Trophoblast cell (in vitro differentiated cells and primary cell): ENCODE measurements at regions not wholly inside any gene's neighbourhood (a gene's known extent, or its start where the extent isn't known, plus 50 kb on each side); places are given as distances from the start of the nearest gene placed in this dataset.
"Not testable (repeated sequence)": the region's sequence is repeated elsewhere in the genome, so short reads cannot be mapped to it uniquely, and the experiment has no call there.

Experiments
- DNase-seq, 2 donors: peaks; one replicate each; pipeline ENCODE4 v3.0.0-alpha.2; 2016
- H2AFZ ChIP-seq: 2 replicates; pipeline ENCODE4 v1.6.1; 2013; ENCODE audit warnings: low read length, moderate library complexity, mild to moderate bottlenecking; ENCODE audit not compliant: insufficient read depth, poor library complexity
- H2AK5ac ChIP-seq: 2 replicates; pipeline ENCODE4 v1.6.1; 2013; ENCODE audit warnings: mild to moderate bottlenecking, low read length
- H2BK120ac ChIP-seq: 2 replicates; pipeline ENCODE4 v1.6.1; 2013; ENCODE audit warnings: low read length, mild to moderate bottlenecking, moderate library complexity; ENCODE audit not compliant: insufficient read depth, poor library complexity
- H2BK12ac ChIP-seq: 2 replicates; pipeline ENCODE4 v1.6.1; 2013; ENCODE audit warnings: mild to moderate bottlenecking, low read length, moderate library complexity
- H2BK5ac ChIP-seq: 2 replicates; pipeline ENCODE4 v1.6.1; 2013; ENCODE audit warnings: low read length, low read depth, moderate library complexity, mild to moderate bottlenecking; ENCODE audit not compliant: poor library complexity
- H3K14ac ChIP-seq: 2 replicates; pipeline ENCODE4 v1.6.1; 2013; ENCODE audit warnings: mild to moderate bottlenecking, low read length
- H3K18ac ChIP-seq: 2 replicates; pipeline ENCODE4 v1.6.1; 2013; ENCODE audit warnings: mild to moderate bottlenecking, low read length
- H3K23ac ChIP-seq: 2 replicates; pipeline ENCODE4 v1.6.1; 2013; ENCODE audit warnings: low read length
- H3K27ac ChIP-seq: 2 replicates; pipeline ENCODE4 v1.5.1; 2013; ENCODE audit warnings: low read depth, mild to moderate bottlenecking, inconsistent platforms, low read length, moderate library complexity
- H3K27me3 ChIP-seq: 2 replicates; pipeline ENCODE4 v1.6.1; 2013; ENCODE audit warnings: inconsistent platforms, mild to moderate bottlenecking, low read length, moderate library complexity; ENCODE audit not compliant: insufficient read depth
- H3K36me3 ChIP-seq, 2 experiments: 1 replicate in 1 of 2; 2 replicates in 1 of 2; pipeline ENCODE4 v1.6.1; 2013; ENCODE audit warnings: low read length in 2 of 2, mild to moderate bottlenecking in 2 of 2, moderate library complexity in 1 of 2; ENCODE audit not compliant: insufficient read depth in 2 of 2, control insufficient read depth in 1 of 2
- H3K4ac ChIP-seq: 2 replicates; pipeline ENCODE4 v1.6.1; 2013; ENCODE audit warnings: low read depth, mild to moderate bottlenecking, low read length, moderate library complexity
- H3K4me1 ChIP-seq, 2 experiments: 1 replicate in 1 of 2; 2 replicates in 1 of 2; pipeline ENCODE4 v1.6.1; 2013; ENCODE audit warnings: low read length in 2 of 2, mild to moderate bottlenecking in 2 of 2, moderate library complexity in 1 of 2; ENCODE audit not compliant: insufficient read depth in 2 of 2, control insufficient read depth in 1 of 2
- H3K4me2 ChIP-seq: 2 replicates; pipeline ENCODE4 v1.6.1; 2013; ENCODE audit warnings: inconsistent platforms, mild to moderate bottlenecking, low read length, moderate library complexity
- H3K4me3 ChIP-seq: 2 replicates; pipeline ENCODE4 v1.5.1; 2013; ENCODE audit warnings: mild to moderate bottlenecking, low read depth, low read length, inconsistent platforms
- H3K79me1 ChIP-seq: one replicate; pipeline ENCODE4 v1.6.1; 2013; ENCODE audit warnings: low read length
- H3K79me2 ChIP-seq: 2 replicates; pipeline ENCODE4 v1.6.1; 2013; ENCODE audit warnings: low read length, mild to moderate bottlenecking; ENCODE audit not compliant: control insufficient read depth, insufficient read depth, poor library complexity
- H3K9ac ChIP-seq: 2 replicates; pipeline ENCODE4 v1.6.1; 2013; ENCODE audit warnings: mild to moderate bottlenecking, low read length
- H3K9me3 ChIP-seq: 2 replicates; pipeline ENCODE4 v1.6.1; 2013; ENCODE audit warnings: low read depth, mild to moderate bottlenecking, control low read depth, inconsistent platforms, low read length; ENCODE audit not compliant: insufficient read depth
- H4K12ac ChIP-seq: 2 replicates; pipeline ENCODE4 v1.6.1; 2013; ENCODE audit warnings: low read depth, mild to moderate bottlenecking, low read length, moderate library complexity
- H4K8ac ChIP-seq: 2 replicates; pipeline ENCODE4 v1.6.1; 2013; ENCODE audit warnings: low read depth, mild to moderate bottlenecking, low read length, moderate library complexity
- H4K91ac ChIP-seq: one replicate; pipeline ENCODE4 v1.6.1; 2013; ENCODE audit warnings: low read depth, mild to moderate bottlenecking, low read length, moderate library complexity
- WGBS: extraction: QIAGEN DNeasy Blood & Tissue Kit; methylation state at CpG from one replicate; pipeline ENCODE4 v1.1.7; 2013; ENCODE audit warnings: missing lambda C conversion rate; ENCODE audit not compliant: insufficient read length, insufficient coverage; ENCODE audit errors: extremely low coverage; 5-methylcytosine and 5-hydroxymethylcytosine counted together

DNA sequence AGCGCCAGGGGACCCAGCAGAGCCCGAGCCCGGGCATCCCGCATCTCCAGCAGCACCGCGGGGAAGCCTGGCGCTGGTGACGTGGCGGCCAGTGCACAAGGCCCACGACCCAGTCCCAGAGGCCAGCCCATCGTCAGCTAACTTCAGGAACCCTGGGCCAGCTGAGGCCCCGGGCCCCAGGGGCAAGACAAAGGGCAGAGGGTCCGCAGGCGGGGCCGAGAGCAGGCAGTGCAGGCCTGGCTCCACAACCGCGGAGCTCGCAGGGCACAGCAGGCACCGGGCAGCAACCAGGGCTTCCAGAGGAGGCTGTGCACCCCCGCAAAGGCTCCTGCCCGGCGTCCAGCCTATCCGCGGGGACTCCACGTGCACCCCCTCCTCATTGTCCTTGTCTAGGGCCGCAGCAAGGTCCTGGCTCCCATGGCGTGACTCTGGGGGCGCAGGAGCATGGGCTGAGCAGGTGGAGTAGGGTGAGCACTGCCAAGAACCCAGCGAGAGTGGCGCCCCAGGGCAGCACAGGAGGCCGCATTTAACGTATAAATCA lies 352.5 kb downstream of the KCNJ18 start:
- H2BK120ac ChIP-seq, H3K79me1 ChIP-seq, H2AFZ ChIP-seq, H4K91ac ChIP-seq, DNase-seq, H3K4me1 ChIP-seq, H3K14ac ChIP-seq, H2AK5ac ChIP-seq, H4K8ac ChIP-seq, H2BK5ac ChIP-seq, H3K9me3 ChIP-seq, H3K36me3 ChIP-seq, H3K18ac ChIP-seq, H3K23ac ChIP-seq, H3K27me3 ChIP-seq, H2BK12ac ChIP-seq, H3K4me3 ChIP-seq, H3K27ac ChIP-seq, H3K79me2 ChIP-seq, H3K4ac ChIP-seq, H3K4me2 ChIP-seq, H3K9ac ChIP-seq, H4K12ac ChIP-seq: not testable (repeated sequence)
- whole genome bisulfite sequencing, result no CpG with 5 or more reads among the region's 32 CpGs

DNA sequence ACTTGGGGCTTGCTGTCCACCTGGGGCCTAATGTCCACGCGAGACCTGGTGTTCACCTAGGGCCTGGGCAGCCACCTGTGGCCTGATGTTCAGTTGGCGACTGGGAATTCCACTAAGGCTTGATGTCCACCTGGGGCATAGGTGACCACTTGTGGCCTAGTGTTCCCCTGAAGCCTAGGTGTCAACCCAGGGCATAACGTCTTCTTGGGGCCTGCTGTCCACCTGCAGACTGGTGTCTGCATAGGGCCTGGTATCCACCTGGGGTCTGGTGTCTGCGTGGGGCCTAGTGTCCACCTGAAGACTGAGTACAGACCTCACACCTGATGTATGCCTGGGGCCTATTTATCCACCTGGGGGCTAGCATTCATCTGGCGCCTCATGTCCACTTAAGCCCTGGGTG lies 355.2 kb downstream of the KCNJ18 start:
- H3K4me2 ChIP-seq, H3K14ac ChIP-seq, H3K9ac ChIP-seq, H3K79me1 ChIP-seq, H2AFZ ChIP-seq, H2BK12ac ChIP-seq, H3K18ac ChIP-seq, H4K91ac ChIP-seq, H2AK5ac ChIP-seq, H3K36me3 ChIP-seq, DNase-seq, H3K4me3 ChIP-seq, H3K4ac ChIP-seq, H3K27ac ChIP-seq, H2BK120ac ChIP-seq, H3K79me2 ChIP-seq, H3K27me3 ChIP-seq, H2BK5ac ChIP-seq, H4K12ac ChIP-seq, H4K8ac ChIP-seq, H3K23ac ChIP-seq, H3K9me3 ChIP-seq, H3K4me1 ChIP-seq: not testable (repeated sequence)
- WGBS, result no CpG with 5 or more reads among the region's 6 CpGs

DNA sequence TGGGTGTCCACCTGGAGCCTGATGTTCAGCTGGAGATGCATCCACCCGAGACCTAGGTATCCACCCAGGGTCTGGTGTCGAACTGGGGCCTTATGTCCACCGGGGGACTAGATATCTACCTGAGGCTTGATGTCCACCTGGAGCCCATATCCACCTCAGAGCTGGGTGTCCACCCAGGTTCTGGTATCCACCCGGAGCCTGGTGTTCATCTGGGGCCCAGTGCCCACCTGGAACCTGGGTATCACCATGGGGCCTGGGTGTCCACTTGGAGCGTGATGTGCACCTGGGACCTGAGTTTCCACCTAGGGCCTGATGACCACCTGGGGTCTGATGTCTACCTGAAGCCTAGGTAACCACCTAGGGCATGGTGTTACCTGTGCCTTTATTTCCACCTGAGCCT lies 355.9 kb downstream of the KCNJ18 start:
- H2BK5ac ChIP-seq, H3K9me3 ChIP-seq, H3K18ac ChIP-seq, H3K9ac ChIP-seq, H4K8ac ChIP-seq, H2BK12ac ChIP-seq, H4K91ac ChIP-seq, H2BK120ac ChIP-seq, H3K4me3 ChIP-seq, H3K14ac ChIP-seq, H3K27ac ChIP-seq, H3K79me2 ChIP-seq, H3K79me1 ChIP-seq, H3K36me3 ChIP-seq, DNase-seq, H3K23ac ChIP-seq, H2AFZ ChIP-seq, H3K4me2 ChIP-seq, H3K4ac ChIP-seq, H4K12ac ChIP-seq, H3K27me3 ChIP-seq, H2AK5ac ChIP-seq, H3K4me1 ChIP-seq: not testable (repeated sequence)
- WGBS, result no CpG with 5 or more reads among the region's 5 CpGs

DNA sequence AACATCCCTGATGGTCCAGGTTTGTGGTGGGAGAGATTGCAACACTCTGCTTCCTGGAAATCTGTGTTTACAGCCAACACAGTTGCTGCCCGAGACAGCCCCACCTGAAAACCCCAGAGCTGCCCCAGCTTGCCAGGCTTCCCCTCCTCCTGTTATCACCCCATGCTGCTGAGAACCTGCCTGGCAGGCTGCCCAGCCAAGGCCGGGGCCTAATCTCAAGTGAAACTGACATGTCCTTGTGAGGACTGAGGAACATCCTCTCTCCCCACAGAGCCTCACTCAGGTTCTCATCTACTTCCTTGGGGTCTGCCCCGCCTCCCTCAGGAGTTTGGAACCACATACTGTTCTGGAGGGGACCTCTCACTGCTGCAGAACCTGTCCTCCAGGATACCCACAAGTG lies 358.4 kb downstream of the KCNJ18 start:
- not testable (repeated sequence) for H2BK120ac ChIP-seq, H3K36me3 ChIP-seq, H4K8ac ChIP-seq, H2BK12ac ChIP-seq, H3K14ac ChIP-seq, H3K79me1 ChIP-seq, H3K4me3 ChIP-seq, H2AK5ac ChIP-seq, H2BK5ac ChIP-seq, DNase-seq, H3K27ac ChIP-seq, H3K79me2 ChIP-seq, H3K9ac ChIP-seq, H3K4me1 ChIP-seq, H3K23ac ChIP-seq, H4K12ac ChIP-seq, H4K91ac ChIP-seq, H3K9me3 ChIP-seq, H3K4me2 ChIP-seq, H3K4ac ChIP-seq, H3K18ac ChIP-seq, H2AFZ ChIP-seq, H3K27me3 ChIP-seq
- no CpG with 5 or more reads among the region's 3 CpGs for WGBS
